ENCODE measurements at regions not wholly inside any gene's neighbourhood (a gene's known extent, or its start where the extent isn't known, plus 50 kb on each side); places are given as distances from the start of the nearest gene placed in this dataset.

DNA sequence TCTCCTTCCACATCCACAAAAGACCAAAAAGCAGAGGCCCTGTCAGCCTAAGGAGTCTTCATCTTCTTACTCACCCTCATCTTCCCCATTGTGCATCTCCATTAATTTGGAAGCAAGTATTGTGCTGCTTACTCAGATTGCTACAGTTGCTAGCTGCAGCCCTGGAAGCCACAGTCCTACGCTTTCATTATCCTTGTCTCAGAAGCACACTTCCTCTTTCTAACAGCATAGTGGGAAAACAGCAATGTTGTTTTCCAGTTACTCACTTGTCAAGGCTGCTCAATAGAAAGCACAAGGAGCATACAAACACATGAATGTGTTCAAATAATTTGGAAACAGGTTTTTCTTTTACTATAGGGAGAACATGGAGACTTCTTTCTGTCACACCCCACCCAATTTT lies 76.6 kb upstream of the RBM24 start:
- TF ChIP-seq, protein P1, sequence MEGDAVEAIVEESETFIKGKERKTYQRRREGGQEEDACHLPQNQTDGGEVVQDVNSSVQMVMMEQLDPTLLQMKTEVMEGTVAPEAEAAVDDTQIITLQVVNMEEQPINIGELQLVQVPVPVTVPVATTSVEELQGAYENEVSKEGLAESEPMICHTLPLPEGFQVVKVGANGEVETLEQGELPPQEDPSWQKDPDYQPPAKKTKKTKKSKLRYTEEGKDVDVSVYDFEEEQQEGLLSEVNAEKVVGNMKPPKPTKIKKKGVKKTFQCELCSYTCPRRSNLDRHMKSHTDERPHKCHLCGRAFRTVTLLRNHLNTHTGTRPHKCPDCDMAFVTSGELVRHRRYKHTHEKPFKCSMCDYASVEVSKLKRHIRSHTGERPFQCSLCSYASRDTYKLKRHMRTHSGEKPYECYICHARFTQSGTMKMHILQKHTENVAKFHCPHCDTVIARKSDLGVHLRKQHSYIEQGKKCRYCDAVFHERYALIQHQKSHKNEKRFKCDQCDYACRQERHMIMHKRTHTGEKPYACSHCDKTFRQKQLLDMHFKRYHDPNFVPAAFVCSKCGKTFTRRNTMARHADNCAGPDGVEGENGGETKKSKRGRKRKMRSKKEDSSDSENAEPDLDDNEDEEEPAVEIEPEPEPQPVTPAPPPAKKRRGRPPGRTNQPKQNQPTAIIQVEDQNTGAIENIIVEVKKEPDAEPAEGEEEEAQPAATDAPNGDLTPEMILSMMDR (IDR thresholded peaks at IDR 0.05; ENCODE audit: unreplicated experiment in 3 of 3): no peak
- peaks cover 23% of the 10 kb centered on the region for H3K9me3 Mint-ChIP-seq
- H3K36me3 Mint-ChIP-seq (ENCODE audit: low read depth): peaks cover 3% of the 10 kb centered on the region
- no peak overlapping the region for H3K4me3 Mint-ChIP-seq
- H3K4me1 Mint-ChIP-seq: peaks cover 19% of the 10 kb centered on the region
- peaks cover 4% of the 10 kb centered on the region for H3K27me3 Mint-ChIP-seq (ENCODE audit: low read depth)
- peak overlapping the region in 2 of 3 experiments; percentile 7 to 24 for H3K27ac Mint-ChIP-seq

DNA sequence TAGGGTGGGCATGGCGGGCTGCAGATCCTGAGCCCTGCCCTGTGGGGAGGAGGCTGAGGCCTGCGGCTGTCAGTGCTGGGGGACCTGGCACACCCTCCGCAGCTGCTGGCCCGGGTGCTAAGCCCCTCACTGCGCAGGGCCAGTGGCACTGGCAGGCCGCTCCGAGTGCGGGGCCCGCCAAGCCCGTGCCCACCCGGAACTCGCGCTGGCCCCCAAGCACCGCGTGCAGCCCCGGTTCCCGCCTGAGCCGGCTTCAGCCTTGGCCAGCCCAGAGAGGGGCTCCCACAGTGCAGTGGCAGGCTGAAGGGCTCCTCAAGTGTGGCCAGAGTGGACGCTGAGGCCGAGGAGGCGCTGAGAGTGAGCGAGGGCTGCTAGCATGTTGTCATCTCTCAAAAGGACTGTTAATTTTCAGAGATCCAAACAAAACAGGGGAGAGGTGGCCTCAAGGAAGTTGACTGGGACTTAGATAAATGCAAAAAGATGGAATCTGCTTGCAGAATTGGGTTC lies 74.5 kb upstream of the RBM24 start:
- H3K27me3 Mint-ChIP-seq (ENCODE audit: low read depth): peaks cover 4% of the 10 kb centered on the region

GRCh38 chr6:17207281-17207680 lies 73.9 kb upstream of the RBM24 start:
- Mint-ChIP-seq H3K4me1 (peaks cover 31% of the 10 kb centered on the region), H3K36me3 (ENCODE audit: low read depth) (peaks cover 3% of the 10 kb centered on the region), H3K4me3 (no peak overlapping the region), H3K27me3 (ENCODE audit: low read depth) (peaks cover 4% of the 10 kb centered on the region), H3K27ac (peak overlapping the region in 2 of 3 experiments; percentile 16 to 54), H3K9me3 (peaks cover 28% of the 10 kb centered on the region)
- TF ChIP-seq, protein P1 (IDR thresholded peaks at IDR 0.05; ENCODE audit: unreplicated experiment in 3 of 3): no peak

More for the DNA sequence above, 74.5 kb upstream of the RBM24 start:
- TF ChIP-seq, protein P1 (IDR thresholded peaks at IDR 0.05; ENCODE audit: unreplicated experiment in 3 of 3): no peak
- H3K9me3 Mint-ChIP-seq: peaks cover 28% of the 10 kb centered on the region
- H3K36me3 Mint-ChIP-seq (ENCODE audit: low read depth): peaks cover 3% of the 10 kb centered on the region
- H3K4me3 Mint-ChIP-seq: no peak overlapping the region
- peak overlapping the region in 1 of 3 experiments; percentile 54 for H3K27ac Mint-ChIP-seq
- peaks cover 28% of the 10 kb centered on the region for H3K4me1 Mint-ChIP-seq

DNA sequence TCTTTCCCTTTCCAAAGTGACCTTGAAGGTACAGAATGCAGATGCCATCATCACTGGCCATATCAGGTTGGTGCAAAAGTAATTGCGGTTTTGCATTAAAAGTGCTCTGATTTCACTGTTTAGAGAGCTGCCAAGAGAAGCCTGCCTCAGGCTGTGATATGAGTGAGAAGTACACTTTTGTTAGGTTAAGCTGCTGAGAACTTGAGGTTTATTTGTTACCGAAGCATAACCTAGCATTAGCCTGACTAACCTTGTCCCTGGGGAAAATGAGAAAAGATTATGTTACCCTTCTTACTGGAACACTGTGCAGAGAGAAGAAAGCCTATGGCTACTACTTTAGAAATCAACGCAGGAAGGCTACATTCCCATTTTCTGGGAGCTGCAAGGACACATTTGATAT lies 70.5 kb upstream of the RBM24 start:
- peak overlapping the region in 1 of 3 experiments; percentile 54 for H3K27ac Mint-ChIP-seq
- TF ChIP-seq, protein P1 (IDR thresholded peaks at IDR 0.05; ENCODE audit: unreplicated experiment in 3 of 3): no peak
- no peak overlapping the region for H3K4me3 Mint-ChIP-seq
- H3K27me3 Mint-ChIP-seq (ENCODE audit: low read depth): peaks cover 1% of the 10 kb centered on the region
- peaks cover 31% of the 10 kb centered on the region for H3K4me1 Mint-ChIP-seq
- H3K9me3 Mint-ChIP-seq: peaks cover 17% of the 10 kb centered on the region
- H3K36me3 Mint-ChIP-seq (ENCODE audit: low read depth): peaks cover under 1% of the 10 kb centered on the region

DNA sequence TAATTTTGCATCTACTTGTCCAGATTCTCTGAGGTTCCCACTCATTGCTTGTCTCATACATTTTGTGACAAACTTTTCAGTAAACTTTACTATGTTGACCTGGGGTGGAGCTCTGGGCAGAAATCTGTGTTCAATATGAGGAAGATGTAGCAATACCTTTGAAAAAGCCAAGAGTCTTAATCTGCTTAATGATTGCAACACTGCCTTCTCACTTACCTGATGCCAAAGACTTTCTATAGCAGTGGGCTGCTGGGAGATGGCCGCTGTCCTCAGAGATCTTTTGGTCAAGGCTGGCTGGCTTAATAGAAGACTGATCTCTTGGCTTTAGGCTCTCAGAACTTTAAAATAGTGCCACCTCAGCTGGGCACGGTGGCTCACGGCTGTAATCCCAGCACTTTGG lies 70.1 kb upstream of the RBM24 start:
- no peaks in the 10 kb centered on the region for H3K27me3 Mint-ChIP-seq (ENCODE audit: low read depth)
- peak overlapping the region in 1 of 3 experiments; percentile 54 for H3K27ac Mint-ChIP-seq
- H3K9me3 Mint-ChIP-seq: peaks cover 17% of the 10 kb centered on the region
- no peaks in the 10 kb centered on the region for H3K36me3 Mint-ChIP-seq (ENCODE audit: low read depth)
- H3K4me3 Mint-ChIP-seq: no peak overlapping the region
- H3K4me1 Mint-ChIP-seq: peaks cover 31% of the 10 kb centered on the region
- TF ChIP-seq, protein P1 (IDR thresholded peaks at IDR 0.05; ENCODE audit: unreplicated experiment in 3 of 3): no peak

Measured in nephron (organoid).